GM12878 (cell line): ENCODE measurements at regions not wholly inside any gene's neighbourhood (a gene's known extent, or its start where the extent isn't known, plus 50 kb on each side); places are given as distances from the start of the nearest gene placed in this dataset.

Experiments used
- ATAC-seq: fragments of 200-7000 bp; cut with Tn5 transposase; 3 replicates; pipeline ENCODE4 v1.9.1; 2020; ENCODE audit warnings: mild to moderate bottlenecking, moderate library complexity
- BruUV-seq: library from RNA; stranded (reverse); fragments of 400-500 nt; replicated peaks from 2 replicates; lab custom pipeline; 2021; lab: Mats Ljungman, UMichigan
- CTCF ChIA-PET: fragments of 300-600 bp; sonication (Branson Sonifier 250); formaldehyde crosslinking; extraction: SDS; loops from one replicate; lab custom pipeline; 2021; ENCODE audit warnings: inconsistent platforms; lab: Yijun Ruan, JAX
- POLR2A ChIA-PET: fragments of 350-600 bp; formaldehyde crosslinking; extraction: SDS; loops from one replicate; lab custom pipeline; 2021; ENCODE audit warnings: inconsistent platforms; lab: Charles Lee
- RAD21 ChIA-PET: fragments of 300-600 bp; sonication (Branson Sonifier 250); formaldehyde crosslinking; loops from one replicate; lab custom pipeline; 2023; ENCODE audit warnings: antibody characterized with exemption; ENCODE audit not compliant: unreplicated experiment; lab: Charles Lee
- SMC1A ChIA-PET: fragments of 300-600 bp; sonication (Branson Sonifier 250); formaldehyde crosslinking; loops from one replicate; lab custom pipeline; 2023; ENCODE audit not compliant: unreplicated experiment, uncharacterized antibody; lab: Charles Lee
- DNase-seq: peaks from one replicate; pipeline ENCODE4 v3.0.0-alpha.2; 2011; ENCODE audit warnings: low read depth, low spot score
- FAIRE-seq: peaks from 3 replicates; lab custom pipeline; 2011; peaks lifted over from hg19 to GRCh38; lab: Jason Lieb, UNC
- H2AFZ ChIP-seq: 2 replicates; pipeline ENCODE4 v1.6.0; 2011; ENCODE audit warnings: low read depth, low read length, control low read depth; ENCODE audit not compliant: control insufficient read depth
- H3K27ac ChIP-seq: 2 replicates; pipeline ENCODE4 v1.5.1; 2011; ENCODE audit warnings: control low read depth; ENCODE audit not compliant: control insufficient read depth, insufficient read depth
- H3K27me3 ChIP-seq, 2 experiments: replicated peaks in 1 of 2; 2 replicates each; pipeline versions ENCODE4 v1.6.0 to v1.6.1; 2011; ENCODE audit warnings: low read length in 1 of 2; ENCODE audit not compliant: control insufficient read depth in 2 of 2, insufficient read depth in 2 of 2
- H3K36me3 ChIP-seq, 2 experiments: 2 replicates each; pipeline ENCODE4 v1.5.1; 2011; ENCODE audit warnings: low read length in 1 of 2; ENCODE audit not compliant: control insufficient read depth in 2 of 2, insufficient read depth in 2 of 2
- H3K4me1 ChIP-seq: 2 replicates; pipeline ENCODE4 v1.6.1; 2011; ENCODE audit warnings: mild to moderate bottlenecking, low read length, moderate library complexity, mixed read lengths; ENCODE audit not compliant: control insufficient read depth, insufficient read depth
- H3K4me2 ChIP-seq: 2 replicates; pipeline ENCODE4 v1.6.0; 2011; ENCODE audit warnings: control low read depth; ENCODE audit not compliant: control insufficient read depth, insufficient read depth
- H3K4me3 ChIP-seq: fragments of 200-600 bp; sonication (generic); 2 replicates; pipeline ENCODE4 v1.5.1; 2016
- H3K79me2 ChIP-seq: 2 replicates; pipeline ENCODE4 v1.6.0; 2011; ENCODE audit warnings: low read length; ENCODE audit not compliant: control insufficient read depth, insufficient read depth
- H3K9ac ChIP-seq: 2 replicates; pipeline ENCODE4 v1.8.0; 2011; ENCODE audit warnings: low read length, control low read depth, mixed read lengths; ENCODE audit not compliant: control insufficient read depth, insufficient read depth
- H3K9me3 ChIP-seq: replicated peaks from 3 replicates; pipeline ENCODE4 v1.5.1; 2011; ENCODE audit warnings: mild to moderate bottlenecking, low read length; ENCODE audit not compliant: control insufficient read depth, insufficient read depth
- H4K20me1 ChIP-seq: 2 replicates; pipeline ENCODE4 v1.6.0; 2011; ENCODE audit not compliant: control insufficient read depth, insufficient read depth
- ASH2L ChIP-seq: fragments of 300-600, 200-600 bp; sonication (generic); IDR thresholded peaks from 2 replicates; pipeline ENCODE4 v1.6.1; 2017; ENCODE audit warnings: low read depth, mild to moderate bottlenecking, borderline replicate concordance
- DPF2 ChIP-seq: fragments of 450-650 bp; IDR thresholded peaks from 2 replicates; pipeline ENCODE4 v1.6.1; 2017; ENCODE audit warnings: mild to moderate bottlenecking
- JUND ChIP-seq: IDR thresholded peaks from 2 replicates; pipeline ENCODE4 v1.6.1; 2012; ENCODE audit warnings: low read depth, mild to moderate bottlenecking, low read length, improper control_type of control experiment, moderate library complexity
- KLF5 ChIP-seq: fragments of 450-650 bp; IDR thresholded peaks from 2 replicates; pipeline ENCODE4 v1.6.1; 2014; ENCODE audit warnings: mild to moderate bottlenecking; ENCODE audit not compliant: partially characterized antibody
- LARP7 ChIP-seq: fragments of 450-650 bp; IDR thresholded peaks from 2 replicates; pipeline ENCODE4 v1.6.1; 2017; ENCODE audit warnings: mild to moderate bottlenecking
- MTA2 ChIP-seq: fragments of 450-650 bp; IDR thresholded peaks from 2 replicates; pipeline ENCODE4 v1.6.1; 2016; ENCODE audit warnings: low read depth, mild to moderate bottlenecking, moderate library complexity
- NFXL1 ChIP-seq: fragments of 450-650 bp; IDR thresholded peaks from 2 replicates; pipeline ENCODE4 v1.6.1; 2017; ENCODE audit warnings: antibody characterized with exemption, mild to moderate bottlenecking, borderline replicate concordance
- SMARCA5 ChIP-seq: fragments of 450-650 bp; IDR thresholded peaks from 2 replicates; pipeline ENCODE4 v1.6.1; 2017; ENCODE audit warnings: mild to moderate bottlenecking
- TARDBP ChIP-seq: IDR thresholded peaks from 2 replicates; pipeline ENCODE4 v1.6.1; 2016; ENCODE audit warnings: borderline replicate concordance
- ZNF622 ChIP-seq: fragments of 450-650 bp; IDR thresholded peaks from 2 replicates; pipeline ENCODE4 v1.6.1; 2017; ENCODE audit warnings: mild to moderate bottlenecking, inconsistent platforms
- WGBS: methylation state at CpG from one replicate; pipeline ENCODE4 v1.1.6; 2016; ENCODE audit warnings: low lambda C conversion rate; ENCODE audit not compliant: insufficient replicate concordance, insufficient coverage; ENCODE audit errors: missing lambda C conversion rate; 5-methylcytosine and 5-hydroxymethylcytosine counted together
- in situ Hi-C: fragments of 300-500 bp; cut with MboI; formaldehyde crosslinking; loops from 9 replicates; pipeline ENCODE4 v1.14.3; 2018; ENCODE audit warnings: mixed read lengths
- intact Hi-C: fragments of 100-400 bp; cut with micrococcal nuclease; formaldehyde crosslinking; loops from one replicate; pipeline ENCODE4 v1.14.2; 2022; ENCODE audit not compliant: unreplicated experiment
- TF ChIP-seq, protein P1 (sequence below): fragments of 450-650 bp; conservative IDR thresholded peaks from 2 replicates; pipeline ENCODE4 v1.6.1; 2017; ENCODE audit warnings: mild to moderate bottlenecking, moderate library complexity
- TF ChIP-seq, protein P2 (sequence below): fragments of 450-650 bp; IDR thresholded peaks from 2 replicates; pipeline ENCODE4 v1.6.1; 2014; ENCODE audit warnings: mild to moderate bottlenecking
- TF ChIP-seq, protein P3 (sequence below): fragments of 450-650 bp; IDR thresholded peaks from 2 replicates; pipeline ENCODE4 v1.6.1; 2017; ENCODE audit warnings: mild to moderate bottlenecking, moderate library complexity
- TF ChIP-seq, protein P4 (sequence below): fragments of 450-650 bp; IDR thresholded peaks from 2 replicates; pipeline ENCODE4 v1.6.1; 2018; ENCODE audit warnings: mild to moderate bottlenecking, low read depth, moderate library complexity; ENCODE audit not compliant: partially characterized antibody

DNA sequence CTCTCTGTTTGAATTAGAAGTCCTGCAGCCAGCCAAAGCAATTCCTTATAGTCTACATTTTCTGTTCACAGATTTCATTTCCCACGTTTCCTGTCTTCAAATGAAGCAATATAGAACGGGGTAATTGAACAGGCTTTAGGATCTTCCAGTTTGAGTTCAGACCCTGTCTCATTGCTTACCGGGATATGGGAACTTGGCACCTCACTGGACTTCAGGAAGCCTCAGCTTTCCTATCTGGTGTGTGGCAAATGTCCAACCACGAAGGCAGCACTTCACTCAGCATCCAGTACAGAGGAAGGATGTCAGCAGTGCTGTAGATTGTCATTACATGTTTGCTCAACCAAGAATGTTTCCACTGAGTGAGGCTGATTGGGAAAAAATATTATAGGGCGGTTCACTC, 271.1 kb upstream of the ZFP42 start (continued):
- TF ChIP-seq, protein P1, sequence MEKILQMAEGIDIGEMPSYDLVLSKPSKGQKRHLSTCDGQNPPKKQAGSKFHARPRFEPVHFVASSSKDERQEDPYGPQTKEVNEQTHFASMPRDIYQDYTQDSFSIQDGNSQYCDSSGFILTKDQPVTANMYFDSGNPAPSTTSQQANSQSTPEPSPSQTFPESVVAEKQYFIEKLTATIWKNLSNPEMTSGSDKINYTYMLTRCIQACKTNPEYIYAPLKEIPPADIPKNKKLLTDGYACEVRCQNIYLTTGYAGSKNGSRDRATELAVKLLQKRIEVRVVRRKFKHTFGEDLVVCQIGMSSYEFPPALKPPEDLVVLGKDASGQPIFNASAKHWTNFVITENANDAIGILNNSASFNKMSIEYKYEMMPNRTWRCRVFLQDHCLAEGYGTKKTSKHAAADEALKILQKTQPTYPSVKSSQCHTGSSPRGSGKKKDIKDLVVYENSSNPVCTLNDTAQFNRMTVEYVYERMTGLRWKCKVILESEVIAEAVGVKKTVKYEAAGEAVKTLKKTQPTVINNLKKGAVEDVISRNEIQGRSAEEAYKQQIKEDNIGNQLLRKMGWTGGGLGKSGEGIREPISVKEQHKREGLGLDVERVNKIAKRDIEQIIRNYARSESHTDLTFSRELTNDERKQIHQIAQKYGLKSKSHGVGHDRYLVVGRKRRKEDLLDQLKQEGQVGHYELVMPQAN: no peak

DNA sequence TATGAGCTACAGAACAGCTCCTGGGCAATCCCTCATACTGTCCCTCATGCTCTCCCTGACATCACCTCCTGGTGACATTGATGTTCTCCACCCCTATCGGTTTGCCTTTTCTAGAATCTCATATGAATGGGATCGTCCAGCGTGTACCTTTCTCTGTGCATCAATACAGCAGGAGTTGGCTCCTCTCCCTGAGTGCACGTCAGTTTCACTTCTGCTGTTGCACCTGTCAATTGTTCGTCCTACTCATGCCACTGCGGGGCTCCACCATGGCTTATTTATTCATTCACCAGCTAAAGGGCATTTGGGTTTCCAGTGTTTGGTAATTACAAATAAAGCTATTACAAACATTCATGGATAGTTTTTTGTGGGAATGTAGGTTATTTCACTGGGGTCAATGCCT, 269.1 kb upstream of the ZFP42 start:
- Histone ChIP-seq H3K9me3 (no peaks in the 10 kb centered on the region; the same call in 1 of the 3 replicates), H2AFZ (no peak overlapping the region), H3K4me2 (no peak overlapping the region), H3K36me3 (no peaks in the 10 kb centered on the region), H3K4me1 (no peaks in the 10 kb centered on the region), H3K79me2 (no peaks in the 10 kb centered on the region), H4K20me1 (no peaks in the 10 kb centered on the region), H3K27ac (no peak overlapping the region), H3K9ac (no peak overlapping the region), H3K27me3 (no peaks in the 10 kb centered on the region), H3K4me3 (no peak overlapping the region)
- in situ Hi-C loops (no loop called here), intact Hi-C loops (no loop called here)
- SMC1A ChIA-PET: interaction anchor here (0.7 kb wide), 1 partner anchor 1254 kb away, joined by 3 read pairs; no protein-coding TSS in a partner anchor
- DNase-seq (no peak), FAIRE-seq (no peak), ATAC-seq (no peak)
- RAD21 ChIA-PET: no interaction called here
- no TSS peak for BruUV-seq
- POLR2A ChIA-PET: interaction anchor here (0.5 kb wide), 1 partner anchor 805 kb away, joined by 3 read pairs; no protein-coding TSS in a partner anchor
- WGBS: 26% methylated on average over 6 of the region's 6 CpGs
- CTCF ChIA-PET: no interaction called here
- no peak for TF ChIP-seq ASH2L
- no peak for TF ChIP-seq DPF2
- TF ChIP-seq MTA2: no peak
- no peak for TF ChIP-seq NFXL1
- TF ChIP-seq KLF5: no peak
- TF ChIP-seq SMARCA5: no peak
- TF ChIP-seq, protein P2, sequence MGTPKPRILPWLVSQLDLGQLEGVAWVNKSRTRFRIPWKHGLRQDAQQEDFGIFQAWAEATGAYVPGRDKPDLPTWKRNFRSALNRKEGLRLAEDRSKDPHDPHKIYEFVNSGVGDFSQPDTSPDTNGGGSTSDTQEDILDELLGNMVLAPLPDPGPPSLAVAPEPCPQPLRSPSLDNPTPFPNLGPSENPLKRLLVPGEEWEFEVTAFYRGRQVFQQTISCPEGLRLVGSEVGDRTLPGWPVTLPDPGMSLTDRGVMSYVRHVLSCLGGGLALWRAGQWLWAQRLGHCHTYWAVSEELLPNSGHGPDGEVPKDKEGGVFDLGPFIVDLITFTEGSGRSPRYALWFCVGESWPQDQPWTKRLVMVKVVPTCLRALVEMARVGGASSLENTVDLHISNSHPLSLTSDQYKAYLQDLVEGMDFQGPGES: no peak
- TF ChIP-seq ZNF622: no peak
- no peak for TF ChIP-seq TARDBP
- TF ChIP-seq, protein P3, sequence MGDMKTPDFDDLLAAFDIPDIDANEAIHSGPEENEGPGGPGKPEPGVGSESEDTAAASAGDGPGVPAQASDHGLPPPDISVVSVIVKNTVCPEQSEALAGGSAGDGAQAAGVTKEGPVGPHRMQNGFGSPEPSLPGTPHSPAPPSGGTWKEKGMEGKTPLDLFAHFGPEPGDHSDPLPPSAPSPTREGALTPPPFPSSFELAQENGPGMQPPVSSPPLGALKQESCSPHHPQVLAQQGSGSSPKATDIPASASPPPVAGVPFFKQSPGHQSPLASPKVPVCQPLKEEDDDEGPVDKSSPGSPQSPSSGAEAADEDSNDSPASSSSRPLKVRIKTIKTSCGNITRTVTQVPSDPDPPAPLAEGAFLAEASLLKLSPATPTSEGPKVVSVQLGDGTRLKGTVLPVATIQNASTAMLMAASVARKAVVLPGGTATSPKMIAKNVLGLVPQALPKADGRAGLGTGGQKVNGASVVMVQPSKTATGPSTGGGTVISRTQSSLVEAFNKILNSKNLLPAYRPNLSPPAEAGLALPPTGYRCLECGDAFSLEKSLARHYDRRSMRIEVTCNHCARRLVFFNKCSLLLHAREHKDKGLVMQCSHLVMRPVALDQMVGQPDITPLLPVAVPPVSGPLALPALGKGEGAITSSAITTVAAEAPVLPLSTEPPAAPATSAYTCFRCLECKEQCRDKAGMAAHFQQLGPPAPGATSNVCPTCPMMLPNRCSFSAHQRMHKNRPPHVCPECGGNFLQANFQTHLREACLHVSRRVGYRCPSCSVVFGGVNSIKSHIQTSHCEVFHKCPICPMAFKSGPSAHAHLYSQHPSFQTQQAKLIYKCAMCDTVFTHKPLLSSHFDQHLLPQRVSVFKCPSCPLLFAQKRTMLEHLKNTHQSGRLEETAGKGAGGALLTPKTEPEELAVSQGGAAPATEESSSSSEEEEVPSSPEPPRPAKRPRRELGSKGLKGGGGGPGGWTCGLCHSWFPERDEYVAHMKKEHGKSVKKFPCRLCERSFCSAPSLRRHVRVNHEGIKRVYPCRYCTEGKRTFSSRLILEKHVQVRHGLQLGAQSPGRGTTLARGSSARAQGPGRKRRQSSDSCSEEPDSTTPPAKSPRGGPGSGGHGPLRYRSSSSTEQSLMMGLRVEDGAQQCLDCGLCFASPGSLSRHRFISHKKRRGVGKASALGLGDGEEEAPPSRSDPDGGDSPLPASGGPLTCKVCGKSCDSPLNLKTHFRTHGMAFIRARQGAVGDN: no peak
- TF ChIP-seq LARP7: no peak
- no peak for TF ChIP-seq JUND
- TF ChIP-seq, protein P4, sequence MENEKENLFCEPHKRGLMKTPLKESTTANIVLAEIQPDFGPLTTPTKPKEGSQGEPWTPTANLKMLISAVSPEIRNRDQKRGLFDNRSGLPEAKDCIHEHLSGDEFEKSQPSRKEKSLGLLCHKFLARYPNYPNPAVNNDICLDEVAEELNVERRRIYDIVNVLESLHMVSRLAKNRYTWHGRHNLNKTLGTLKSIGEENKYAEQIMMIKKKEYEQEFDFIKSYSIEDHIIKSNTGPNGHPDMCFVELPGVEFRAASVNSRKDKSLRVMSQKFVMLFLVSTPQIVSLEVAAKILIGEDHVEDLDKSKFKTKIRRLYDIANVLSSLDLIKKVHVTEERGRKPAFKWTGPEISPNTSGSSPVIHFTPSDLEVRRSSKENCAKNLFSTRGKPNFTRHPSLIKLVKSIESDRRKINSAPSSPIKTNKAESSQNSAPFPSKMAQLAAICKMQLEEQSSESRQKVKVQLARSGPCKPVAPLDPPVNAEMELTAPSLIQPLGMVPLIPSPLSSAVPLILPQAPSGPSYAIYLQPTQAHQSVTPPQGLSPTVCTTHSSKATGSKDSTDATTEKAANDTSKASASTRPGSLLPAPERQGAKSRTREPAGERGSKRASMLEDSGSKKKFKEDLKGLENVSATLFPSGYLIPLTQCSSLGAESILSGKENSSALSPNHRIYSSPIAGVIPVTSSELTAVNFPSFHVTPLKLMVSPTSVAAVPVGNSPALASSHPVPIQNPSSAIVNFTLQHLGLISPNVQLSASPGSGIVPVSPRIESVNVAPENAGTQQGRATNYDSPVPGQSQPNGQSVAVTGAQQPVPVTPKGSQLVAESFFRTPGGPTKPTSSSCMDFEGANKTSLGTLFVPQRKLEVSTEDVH: no peak
